Thoracic aorta (tissue), 2 donors: ENCODE measurements at regions not wholly inside any gene's neighbourhood (a gene's known extent, or its start where the extent isn't known, plus 50 kb on each side); places are given as distances from the start of the nearest gene placed in this dataset.

Experiments
- ATAC-seq: fragments of 150-250 bp; one replicate; pipeline ENCODE4 v1.8.0; 2017; ENCODE audit warnings: low read depth; ENCODE audit not compliant: insufficient number of reproducible peaks, low FRiP score
- DNase-seq: peaks from one replicate; pipeline ENCODE4 v3.0.0-alpha.2; 2020; ENCODE audit warnings: low spot score
- H3K27ac ChIP-seq, 2 donors: fragments of 200-600 bp; sonication (generic); 1 replicate in 1 of 2; 2 replicates in 1 of 2; pipeline ENCODE4 v1.5.1; 2016; ENCODE audit warnings: mild to moderate bottlenecking in 2 of 2, moderate library complexity in 2 of 2
- H3K27me3 ChIP-seq: fragments of 200-600 bp; sonication (generic); replicated peaks from 2 replicates; pipeline ENCODE4 v1.6.0; 2016; ENCODE audit warnings: mild to moderate bottlenecking; ENCODE audit not compliant: insufficient read depth
- H3K36me3 ChIP-seq: fragments of 200-600 bp; sonication (generic); one replicate; pipeline ENCODE4 v1.5.1; 2016
- H3K4me1 ChIP-seq, 2 donors: fragments of 200-600 bp; sonication (generic); 1 replicate in 1 of 2; 2 replicates in 1 of 2; pipeline versions ENCODE4 v1.5.1 to v1.6.0; 2016; ENCODE audit warnings: low read depth in 2 of 2, mild to moderate bottlenecking in 1 of 2; ENCODE audit not compliant: control insufficient read depth in 1 of 2
- H3K4me3 ChIP-seq: fragments of 200-600 bp; sonication (generic); 2 replicates; pipeline ENCODE4 v1.5.1; 2016; ENCODE audit warnings: mild to moderate bottlenecking
- H3K9me3 ChIP-seq: fragments of 200-600 bp; sonication (generic); 2 replicates; pipeline ENCODE4 v1.5.1; 2016
- TF ChIP-seq, protein P1 (sequence below): fragments of 200-600 bp; sonication (generic); IDR thresholded peaks from one replicate; pipeline ENCODE4 v1.5.1; 2019; ENCODE audit warnings: antibody characterized with exemption

DNA sequence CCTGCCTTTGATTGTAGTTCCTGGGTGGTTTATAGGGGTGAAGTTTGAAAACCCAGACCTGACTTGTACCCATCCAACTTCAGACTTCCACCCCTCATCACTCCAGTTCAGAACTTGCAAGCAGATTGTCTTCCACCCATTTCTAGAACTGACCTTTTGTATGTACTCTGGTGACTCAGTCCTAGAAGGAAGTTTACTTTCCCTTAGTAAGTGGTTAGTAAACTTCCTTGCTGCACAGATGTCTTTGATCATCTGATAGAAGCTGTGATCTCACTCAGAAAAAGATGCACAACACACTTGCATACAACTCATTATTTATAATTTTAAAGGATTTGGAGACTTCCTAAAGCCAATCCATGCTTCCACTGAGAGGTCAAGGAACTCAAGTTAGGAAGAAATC, 368.0 kb downstream of the MFSD1 start:
- DNase-seq (no peak), ATAC-seq (no peak)
- Histone ChIP-seq H3K27ac (no peak overlapping the region), H3K9me3 (no peaks in the 10 kb centered on the region), H3K27me3 (no peaks in the 10 kb centered on the region), H3K4me3 (no peak overlapping the region), H3K4me1 (no peaks in the 10 kb centered on the region), H3K36me3 (no peaks in the 10 kb centered on the region)
- TF ChIP-seq, protein P1, sequence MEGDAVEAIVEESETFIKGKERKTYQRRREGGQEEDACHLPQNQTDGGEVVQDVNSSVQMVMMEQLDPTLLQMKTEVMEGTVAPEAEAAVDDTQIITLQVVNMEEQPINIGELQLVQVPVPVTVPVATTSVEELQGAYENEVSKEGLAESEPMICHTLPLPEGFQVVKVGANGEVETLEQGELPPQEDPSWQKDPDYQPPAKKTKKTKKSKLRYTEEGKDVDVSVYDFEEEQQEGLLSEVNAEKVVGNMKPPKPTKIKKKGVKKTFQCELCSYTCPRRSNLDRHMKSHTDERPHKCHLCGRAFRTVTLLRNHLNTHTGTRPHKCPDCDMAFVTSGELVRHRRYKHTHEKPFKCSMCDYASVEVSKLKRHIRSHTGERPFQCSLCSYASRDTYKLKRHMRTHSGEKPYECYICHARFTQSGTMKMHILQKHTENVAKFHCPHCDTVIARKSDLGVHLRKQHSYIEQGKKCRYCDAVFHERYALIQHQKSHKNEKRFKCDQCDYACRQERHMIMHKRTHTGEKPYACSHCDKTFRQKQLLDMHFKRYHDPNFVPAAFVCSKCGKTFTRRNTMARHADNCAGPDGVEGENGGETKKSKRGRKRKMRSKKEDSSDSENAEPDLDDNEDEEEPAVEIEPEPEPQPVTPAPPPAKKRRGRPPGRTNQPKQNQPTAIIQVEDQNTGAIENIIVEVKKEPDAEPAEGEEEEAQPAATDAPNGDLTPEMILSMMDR = no peak

DNA sequence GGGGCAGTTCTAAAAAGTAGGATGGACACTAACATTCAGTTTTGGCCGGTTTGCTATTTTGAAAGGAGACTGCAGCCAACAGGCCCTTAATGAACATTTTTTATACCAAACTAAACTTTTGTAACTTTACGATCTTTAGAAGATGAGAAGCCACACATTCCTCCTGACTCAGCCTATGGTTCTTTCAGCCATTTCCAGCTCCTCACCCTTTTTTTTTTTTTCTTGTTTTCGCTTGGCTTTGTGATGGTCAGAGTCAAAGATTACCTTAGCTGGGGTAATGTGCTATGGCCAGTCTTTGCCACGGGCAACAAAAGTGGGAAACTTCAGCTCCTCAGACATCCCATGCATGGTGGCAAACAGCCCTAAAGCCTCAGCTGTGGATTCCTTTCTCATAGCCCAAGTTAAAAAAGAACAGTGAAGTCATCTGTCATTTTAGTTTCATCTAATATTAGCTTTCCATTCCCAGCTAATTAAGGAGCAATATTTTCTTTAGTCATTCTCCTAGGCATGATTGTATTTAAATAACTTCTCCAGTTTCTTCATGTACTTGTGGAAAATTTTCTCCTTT, 368.7 kb downstream of the MFSD1 start:
- no peak overlapping the region for H3K27ac ChIP-seq
- TF ChIP-seq, protein P1 = no peak
- no peaks in the 10 kb centered on the region for H3K9me3 ChIP-seq
- H3K4me3 ChIP-seq = no peak overlapping the region
- ATAC-seq (no peak), DNase-seq (no peak)
- no peaks in the 10 kb centered on the region for H3K4me1 ChIP-seq
- no peaks in the 10 kb centered on the region for H3K27me3 ChIP-seq
- H3K36me3 ChIP-seq = no peaks in the 10 kb centered on the region

- ATAC-seq (no peak), DNase-seq (no peak)
- no peak overlapping the region for H3K27ac ChIP-seq
- no peaks in the 10 kb centered on the region for H3K36me3 ChIP-seq
- no peak overlapping the region for H3K4me3 ChIP-seq
- TF ChIP-seq, protein P1 = no peak
- H3K27me3 ChIP-seq = no peaks in the 10 kb centered on the region
- H3K4me1 ChIP-seq = no peaks in the 10 kb centered on the region
- no peaks in the 10 kb centered on the region for H3K9me3 ChIP-seq
These were observed 369.5 kb downstream of the MFSD1 start for GRCh38 chr3:159171333-159171732.

DNA sequence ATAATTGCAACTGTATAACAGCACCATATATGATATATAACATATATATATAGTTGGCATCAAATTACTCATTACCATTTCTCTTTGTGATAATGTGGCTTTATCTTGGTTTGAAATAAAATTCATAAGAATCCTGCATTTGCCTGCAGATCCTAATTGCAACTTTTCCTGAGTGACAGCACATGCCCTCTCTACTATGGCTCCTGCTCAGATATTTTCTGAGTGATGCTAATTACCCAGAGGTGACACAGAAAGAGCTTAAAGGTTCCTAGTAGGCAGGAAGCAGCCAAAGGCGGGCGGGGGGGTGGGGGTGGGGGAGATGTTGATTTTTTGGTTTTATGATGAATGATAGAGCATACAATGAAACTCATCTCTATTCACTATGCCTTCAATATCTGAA, 370.6 kb downstream of the MFSD1 start:
- ATAC-seq = no peak
- Histone ChIP-seq H3K4me3 (no peak overlapping the region), H3K27me3 (no peaks in the 10 kb centered on the region), H3K4me1 (no peaks in the 10 kb centered on the region), H3K36me3 (no peaks in the 10 kb centered on the region), H3K27ac (no peak overlapping the region), H3K9me3 (no peaks in the 10 kb centered on the region)
- DNase-seq = no peak
- TF ChIP-seq, protein P1 = no peak

- no peaks in the 10 kb centered on the region for H3K9me3 ChIP-seq
- H3K27ac ChIP-seq = no peak overlapping the region
- no peaks in the 10 kb centered on the region for H3K4me1 ChIP-seq
- ATAC-seq = no peak
- DNase-seq = no peak
- H3K4me3 ChIP-seq = no peak overlapping the region
- H3K27me3 ChIP-seq = no peaks in the 10 kb centered on the region
- TF ChIP-seq, protein P1 = no peak
- no peaks in the 10 kb centered on the region for H3K36me3 ChIP-seq
These were observed 373.1 kb downstream of the MFSD1 start for GRCh38 chr3:159174715-159175692.
